Omental fat pad (tissue), 3 donors: ENCODE measurements at regions not wholly inside any gene's neighbourhood (a gene's known extent, or its start where the extent isn't known, plus 50 kb on each side); places are given as distances from the start of the nearest gene placed in this dataset.

Source experiments
- ATAC-seq: fragments of 150-250 bp; one replicate; pipeline ENCODE4 v1.9.1; 2016; ENCODE audit warnings: mild to moderate bottlenecking, moderate library complexity; ENCODE audit not compliant: low FRiP score
- DNase-seq: peaks from one replicate; pipeline ENCODE4 v3.0.0-alpha.2; 2019; ENCODE audit warnings: low spot score
- CTCF ChIP-seq, 3 donors: fragments of 450-650 bp; IDR thresholded peaks; one replicate each; pipeline ENCODE4 v1.5.1; 2016 to 2017; ENCODE audit warnings: antibody characterized with exemption in 3 of 3, mild to moderate bottlenecking in 3 of 3, moderate library complexity in 2 of 3

GRCh38 chr1:229022595-229023333, 248.1 kb upstream of the RAB4A start:
- no peak for TF ChIP-seq CTCF (IDR thresholded peaks at IDR 0.05)
- ATAC-seq (no peak), DNase-seq (no peak)

- no peak for ATAC-seq
- TF ChIP-seq CTCF (IDR thresholded peaks at IDR 0.05), result no peak
- no peak for DNase-seq
Observed at GRCh38 chr1:229023651-229024300, 247.1 kb upstream of the RAB4A start.

GRCh38 chr1:229024528-229025130, 246.3 kb upstream of the RAB4A start:
- peak; percentile 78 for ATAC-seq
- no peak for TF ChIP-seq CTCF (IDR thresholded peaks at IDR 0.05)
- peak; percentile 78 for DNase-seq

GRCh38 chr1:229025576-229025975, 245.3 kb upstream of the RAB4A start:
- DNase-seq (no peak), ATAC-seq (no peak)
- no peak for TF ChIP-seq CTCF (IDR thresholded peaks at IDR 0.05)

GRCh38 chr1:229027158-229027557, 243.8 kb upstream of the RAB4A start:
- ATAC-seq, result no peak
- TF ChIP-seq CTCF (IDR thresholded peaks at IDR 0.05), result no peak
- DNase-seq, result no peak

GRCh38 chr1:229027622-229028182, 243.2 kb upstream of the RAB4A start:
- TF ChIP-seq CTCF (IDR thresholded peaks at IDR 0.05), result no peak

More at GRCh38 chr1:229027622-229028182, 243.2 kb upstream of the RAB4A start:
- no peak for DNase-seq
- ATAC-seq, result peak; percentile 65
